ENCODE measurements at regions not wholly inside any gene's neighbourhood (a gene's known extent, or its start where the extent isn't known, plus 50 kb on each side); places are given as distances from the start of the nearest gene placed in this dataset.

GRCh38 chr14:36465178-36465577, 54.9 kb downstream of the NKX2-1 start:
- no peak for DNase-seq (ENCODE audit: low spot score)
- TF ChIP-seq CTCF (IDR thresholded peaks at IDR 0.05; ENCODE audit: extremely low read depth, missing control alignments) = no peak

- TF ChIP-seq CTCF (IDR thresholded peaks at IDR 0.05; ENCODE audit: extremely low read depth, missing control alignments) = no peak
- DNase-seq (ENCODE audit: low spot score) = no peak
These were observed 57.1 kb downstream of the NKX2-1 start for GRCh38 chr14:36462890-36463289.

DNA sequence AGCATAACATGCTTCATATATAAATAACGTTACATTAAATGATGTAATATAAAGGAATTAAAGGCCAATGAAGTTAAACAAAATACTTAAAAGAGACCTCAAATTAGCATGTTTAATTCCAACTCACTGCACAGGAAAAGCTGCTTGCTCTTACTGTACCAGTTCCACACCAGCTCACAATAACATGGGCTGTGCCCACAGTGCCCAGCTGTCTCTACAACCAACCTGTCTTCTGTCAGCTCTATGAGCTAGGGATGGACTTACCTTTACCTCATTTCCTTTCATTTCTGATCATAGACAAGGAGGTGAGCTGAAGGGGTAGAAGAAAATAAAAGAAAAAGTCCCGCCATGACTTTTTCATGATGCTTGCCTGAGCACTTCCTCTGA, 64.8 kb downstream of the NKX2-1 start:
- TF ChIP-seq CTCF (IDR thresholded peaks at IDR 0.05; ENCODE audit: extremely low read depth, missing control alignments) = no peak
- DNase-seq (ENCODE audit: low spot score) = no peak

DNA sequence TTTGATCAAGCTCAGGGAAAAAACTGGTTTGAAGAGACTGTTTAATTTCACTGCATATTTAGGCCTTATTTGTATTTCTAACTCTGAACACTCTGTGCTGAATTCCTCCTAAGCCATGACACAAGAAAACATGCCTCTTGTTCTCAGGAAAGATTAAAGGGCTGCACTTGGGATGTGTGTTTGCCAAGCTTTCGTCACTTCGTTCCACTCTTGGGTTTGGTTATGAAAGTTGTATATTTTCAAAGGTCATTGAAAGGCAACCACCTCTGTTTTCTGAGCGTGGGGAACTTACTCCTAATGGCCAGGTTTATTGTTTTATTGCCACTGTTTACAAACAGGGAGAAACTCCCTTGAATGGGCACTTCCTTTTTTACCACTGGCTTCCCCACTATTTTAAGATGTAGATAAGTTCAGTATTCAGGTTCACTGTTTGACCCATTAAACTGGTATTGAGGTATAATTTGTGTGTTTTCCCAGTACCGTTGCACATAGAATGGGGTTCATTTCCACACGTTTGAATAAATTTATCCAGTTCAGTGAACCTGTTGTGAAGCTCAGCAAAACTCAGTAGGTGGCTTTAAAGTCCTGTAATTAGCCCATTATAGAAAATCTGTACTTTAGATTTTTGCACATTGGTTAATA, 65.3 kb downstream of the NKX2-1 start:
- DNase-seq (ENCODE audit: low spot score) = no peak
- TF ChIP-seq CTCF (IDR thresholded peaks at IDR 0.05; ENCODE audit: extremely low read depth, missing control alignments) = no peak

GRCh38 chr14:36452860-36453259, 67.2 kb downstream of the NKX2-1 start:
- DNase-seq (ENCODE audit: low spot score) = no peak
- TF ChIP-seq CTCF (IDR thresholded peaks at IDR 0.05; ENCODE audit: extremely low read depth, missing control alignments) = no peak

- no peak for TF ChIP-seq CTCF (IDR thresholded peaks at IDR 0.05; ENCODE audit: extremely low read depth, missing control alignments)
- no peak for DNase-seq (ENCODE audit: low spot score)
These were observed 68.5 kb downstream of the NKX2-1 start for GRCh38 chr14:36451310-36452065.

GRCh38 chr14:36450550-36450949, 69.5 kb downstream of the NKX2-1 start:
- no peak for DNase-seq (ENCODE audit: low spot score)
- TF ChIP-seq CTCF (IDR thresholded peaks at IDR 0.05; ENCODE audit: extremely low read depth, missing control alignments) = no peak
